ENCODE measurements at regions not wholly inside any gene's neighbourhood (a gene's known extent, or its start where the extent isn't known, plus 50 kb on each side); places are given as distances from the start of the nearest gene placed in this dataset.

GRCh38 chr19:28544451-28545261, 668.3 kb downstream of the UQCRFS1 start:
- TF ChIP-seq CTCF (conservative IDR thresholded peaks at IDR 0.05; ENCODE audit: low read depth, low read length) = no peak
- TF ChIP-seq EZH2 (IDR thresholded peaks at IDR 0.05; ENCODE audit: borderline replicate concordance, low read depth, low read length, poor library complexity, severe bottlenecking) = no peak
